Ectodermal cell (in vitro differentiated cells): ENCODE measurements at regions not wholly inside any gene's neighbourhood (a gene's known extent, or its start where the extent isn't known, plus 50 kb on each side); places are given as distances from the start of the nearest gene placed in this dataset.

Experiments
- H3K27ac ChIP-seq: 2 replicates; pipeline ENCODE4 v1.7.0; 2013; ENCODE audit warnings: mild to moderate bottlenecking, low read depth, low read length; ENCODE audit not compliant: insufficient read depth, poor library complexity, severe bottlenecking
- H3K27me3 ChIP-seq: 2 replicates; pipeline ENCODE4 v1.7.0; 2013; ENCODE audit warnings: mild to moderate bottlenecking, low read length; ENCODE audit not compliant: insufficient read depth, control insufficient read depth, poor library complexity, severe bottlenecking
- H3K36me3 ChIP-seq: one replicate; pipeline ENCODE4 v1.7.0; 2013; ENCODE audit warnings: low read length; ENCODE audit not compliant: control insufficient read depth, insufficient read depth
- H3K4me1 ChIP-seq: one replicate; pipeline ENCODE4 v1.7.0; 2013; ENCODE audit warnings: low read length; ENCODE audit not compliant: control insufficient read depth, insufficient read depth
- H3K4me3 ChIP-seq: 2 replicates; pipeline ENCODE4 v1.7.0; 2013; ENCODE audit warnings: low read depth, low read length, control low read depth; ENCODE audit not compliant: insufficient read depth
- H3K9me3 ChIP-seq: 2 replicates; pipeline ENCODE4 v1.7.0; 2013; ENCODE audit warnings: mild to moderate bottlenecking, low read length, moderate library complexity; ENCODE audit not compliant: control insufficient read depth
- WGBS, 2 experiments: methylation state at CpG; one replicate each; pipeline ENCODE4 v1.1.7; 2013; ENCODE audit warnings: missing lambda C conversion rate in 2 of 2; 5-methylcytosine and 5-hydroxymethylcytosine counted together

- H3K4me1 ChIP-seq, result peaks cover 5% of the 10 kb centered on the region
- no peaks in the 10 kb centered on the region for H3K36me3 ChIP-seq
- H3K4me3 ChIP-seq, result no peak overlapping the region
- no peak overlapping the region for H3K27ac ChIP-seq
- WGBS, 2 experiments, result 89 to 95% methylated on average over 3 of the region's 3 CpGs
- no peaks in the 10 kb centered on the region for H3K27me3 ChIP-seq
- no peaks in the 10 kb centered on the region for H3K9me3 ChIP-seq
Observed at GRCh38 chr5:174606153-174606552, 118.2 kb upstream of the MSX2 start.

GRCh38 chr5:174606646-174607045 lies 117.7 kb upstream of the MSX2 start:
- 70 to 80% methylated on average over 4 of the region's 4 CpGs for WGBS, 2 experiments
- Histone ChIP-seq H3K9me3 (no peaks in the 10 kb centered on the region), H3K4me1 (peaks cover 5% of the 10 kb centered on the region), H3K27ac (no peak overlapping the region), H3K4me3 (no peak overlapping the region), H3K36me3 (no peaks in the 10 kb centered on the region), H3K27me3 (no peaks in the 10 kb centered on the region)

- Histone ChIP-seq H3K27me3 (no peaks in the 10 kb centered on the region), H3K36me3 (no peaks in the 10 kb centered on the region), H3K4me1 (peaks cover 5% of the 10 kb centered on the region), H3K27ac (no peak overlapping the region), H3K4me3 (no peak overlapping the region), H3K9me3 (no peaks in the 10 kb centered on the region)
- 94 to 95% methylated on average over 4 to 5 of the region's 5 CpGs for WGBS, 2 experiments
Observed at GRCh38 chr5:174607205-174607604, 117.2 kb upstream of the MSX2 start.

- peaks cover 5% of the 10 kb centered on the region for H3K4me1 ChIP-seq
- no peak overlapping the region for H3K27ac ChIP-seq
- no peaks in the 10 kb centered on the region for H3K36me3 ChIP-seq
- H3K9me3 ChIP-seq, result no peaks in the 10 kb centered on the region
- no peaks in the 10 kb centered on the region for H3K27me3 ChIP-seq
- 94 to 97% methylated on average over 9 of the region's 9 CpGs for WGBS, 2 experiments
- H3K4me3 ChIP-seq, result no peak overlapping the region
Observed at GRCh38 chr5:174607916-174608315, 116.5 kb upstream of the MSX2 start.

GRCh38 chr5:174608631-174609097 lies 115.7 kb upstream of the MSX2 start:
- no peaks in the 10 kb centered on the region for H3K9me3 ChIP-seq

GRCh38 chr5:174609116-174609515 lies 115.3 kb upstream of the MSX2 start:
- Histone ChIP-seq H3K4me3 (no peak overlapping the region), H3K9me3 (no peaks in the 10 kb centered on the region), H3K36me3 (no peaks in the 10 kb centered on the region), H3K4me1 (peaks cover 5% of the 10 kb centered on the region), H3K27ac (no peak overlapping the region), H3K27me3 (no peaks in the 10 kb centered on the region)
- 84 to 87% methylated on average over 14 of the region's 14 CpGs for WGBS, 2 experiments

More at GRCh38 chr5:174608631-174609097, 115.7 kb upstream of the MSX2 start:
- Histone ChIP-seq H3K27me3 (no peaks in the 10 kb centered on the region), H3K4me3 (no peak overlapping the region), H3K36me3 (no peaks in the 10 kb centered on the region), H3K4me1 (peaks cover 5% of the 10 kb centered on the region), H3K27ac (no peak overlapping the region)
- 73 to 79% methylated on average over 14 of the region's 14 CpGs for WGBS, 2 experiments

- Histone ChIP-seq H3K27me3 (no peaks in the 10 kb centered on the region), H3K9me3 (no peaks in the 10 kb centered on the region), H3K4me3 (no peak overlapping the region), H3K27ac (no peak overlapping the region), H3K36me3 (no peaks in the 10 kb centered on the region), H3K4me1 (peaks cover 5% of the 10 kb centered on the region)
- 82 to 84% methylated on average over 8 of the region's 8 CpGs for WGBS, 2 experiments
Observed at GRCh38 chr5:174610968-174611367, 113.4 kb upstream of the MSX2 start.

- 92 to 94% methylated on average over 2 of the region's 2 CpGs for WGBS, 2 experiments
- H3K27ac ChIP-seq, result no peak overlapping the region
- peaks cover 5% of the 10 kb centered on the region for H3K4me1 ChIP-seq
- H3K4me3 ChIP-seq, result no peak overlapping the region
- no peaks in the 10 kb centered on the region for H3K36me3 ChIP-seq
- H3K9me3 ChIP-seq, result no peaks in the 10 kb centered on the region
- no peaks in the 10 kb centered on the region for H3K27me3 ChIP-seq
Observed at GRCh38 chr5:174612686-174613085, 111.7 kb upstream of the MSX2 start.

GRCh38 chr5:174614500-174615135 lies 109.8 kb upstream of the MSX2 start:
- no peaks in the 10 kb centered on the region for H3K27me3 ChIP-seq
- H3K9me3 ChIP-seq, result no peaks in the 10 kb centered on the region
- no peak overlapping the region for H3K4me3 ChIP-seq
- no peak overlapping the region for H3K27ac ChIP-seq
- no peaks in the 10 kb centered on the region for H3K36me3 ChIP-seq
- peaks cover 4% of the 10 kb centered on the region for H3K4me1 ChIP-seq
- WGBS, 2 experiments, result 93 to 96% methylated on average over 2 of the region's 2 CpGs

GRCh38 chr5:174616036-174616435 lies 108.3 kb upstream of the MSX2 start:
- whole genome bisulfite sequencing, 2 experiments, result 95 to 96% methylated on average over 2 of the region's 2 CpGs
- H3K27me3 ChIP-seq, result no peaks in the 10 kb centered on the region

More at GRCh38 chr5:174616036-174616435, 108.3 kb upstream of the MSX2 start:
- Histone ChIP-seq H3K9me3 (no peaks in the 10 kb centered on the region), H3K4me3 (no peak overlapping the region), H3K36me3 (no peaks in the 10 kb centered on the region), H3K27ac (no peak overlapping the region), H3K4me1 (peaks cover 4% of the 10 kb centered on the region)
